NCI-H146 treated with DMSO at 0.1 percent for 48 hours (cell line): ENCODE measurements at regions not wholly inside any gene's neighbourhood (a gene's known extent, or its start where the extent isn't known, plus 50 kb on each side); places are given as distances from the start of the nearest gene placed in this dataset.

Source experiments
- DNase-seq: peaks from one replicate; lab custom pipeline; 2025; ENCODE audit not compliant: unreplicated experiment; lab: John Stamatoyannopoulos, UW

DNA sequence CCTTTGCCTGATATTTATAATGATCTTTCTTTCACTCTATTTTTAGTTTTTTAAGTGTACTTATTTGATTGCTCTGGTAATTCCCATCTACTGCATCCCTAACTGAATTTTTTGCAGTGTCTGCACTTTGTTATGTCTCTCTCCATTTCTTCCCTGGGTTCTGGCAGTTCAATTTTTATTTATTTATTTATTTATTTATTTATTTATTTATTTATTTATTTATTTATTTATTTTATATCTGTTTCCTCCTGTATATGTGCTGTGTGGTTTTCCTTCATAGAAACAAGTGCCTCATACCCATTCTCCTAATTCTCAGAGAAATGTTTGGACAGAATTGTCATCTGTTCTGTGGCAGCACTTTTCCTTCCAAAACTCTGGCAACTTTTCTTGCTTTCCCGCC lies 2370.8 kb upstream of the WWC1 start:
- DNase-seq: no peak

DNA sequence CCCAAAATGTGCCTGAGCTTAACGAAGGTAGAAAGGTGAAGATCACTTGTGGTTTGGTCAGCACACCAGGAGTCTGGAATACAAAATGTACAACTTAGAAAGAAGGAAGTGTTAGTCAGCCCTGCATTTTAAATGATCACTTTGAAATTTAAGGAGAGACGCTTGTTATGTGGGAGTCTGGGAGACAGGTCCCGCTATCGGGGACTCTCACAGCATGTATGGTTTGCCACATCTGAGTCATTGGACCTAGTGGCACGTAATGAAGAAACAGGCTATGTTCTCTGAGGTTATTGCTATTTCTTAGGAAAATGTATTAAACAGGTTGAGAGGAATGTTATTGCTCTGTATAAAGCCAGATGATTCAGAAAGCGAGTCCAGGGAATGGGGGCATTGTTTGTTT lies 2362.5 kb upstream of the WWC1 start:
- DNase-seq: no peak

DNA sequence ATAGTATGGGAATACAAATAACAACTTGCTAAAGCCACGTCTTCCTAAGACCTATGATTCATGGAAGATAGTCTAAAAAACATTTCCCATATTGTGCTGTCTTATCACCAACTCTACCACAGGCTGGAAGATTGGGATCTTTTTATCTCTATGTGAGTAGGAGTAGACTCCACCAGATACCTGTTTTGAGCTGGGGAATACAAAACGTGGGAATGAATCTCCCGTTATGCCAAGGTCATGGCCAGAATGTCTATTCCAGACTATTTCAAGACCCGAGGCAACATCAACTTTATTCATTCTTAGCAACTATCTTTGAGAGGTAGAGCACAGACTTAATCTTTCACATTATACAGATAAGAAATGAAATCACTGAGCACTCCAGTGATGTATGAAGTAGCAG lies 2350.9 kb upstream of the WWC1 start:
- no peak for DNase-seq

DNA sequence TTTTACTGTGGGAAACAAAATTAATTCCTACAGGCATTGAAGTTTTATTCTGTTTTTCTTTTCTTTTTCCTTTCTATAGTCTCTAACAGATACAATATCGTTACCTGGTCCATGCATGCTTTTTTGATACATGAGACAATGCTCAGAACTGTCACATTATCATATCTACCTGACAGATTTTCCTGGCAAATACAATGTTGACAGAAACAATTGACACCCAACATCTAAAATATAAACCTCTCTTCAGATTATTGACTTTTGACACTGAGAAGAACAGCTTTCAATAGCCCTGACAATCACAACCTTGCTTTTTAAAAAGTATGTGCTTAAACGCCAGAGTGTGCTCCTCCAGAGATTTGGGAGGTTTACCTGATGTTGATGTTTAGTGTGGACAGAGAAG lies 2334.6 kb upstream of the WWC1 start:
- no peak for DNase-seq

DNA sequence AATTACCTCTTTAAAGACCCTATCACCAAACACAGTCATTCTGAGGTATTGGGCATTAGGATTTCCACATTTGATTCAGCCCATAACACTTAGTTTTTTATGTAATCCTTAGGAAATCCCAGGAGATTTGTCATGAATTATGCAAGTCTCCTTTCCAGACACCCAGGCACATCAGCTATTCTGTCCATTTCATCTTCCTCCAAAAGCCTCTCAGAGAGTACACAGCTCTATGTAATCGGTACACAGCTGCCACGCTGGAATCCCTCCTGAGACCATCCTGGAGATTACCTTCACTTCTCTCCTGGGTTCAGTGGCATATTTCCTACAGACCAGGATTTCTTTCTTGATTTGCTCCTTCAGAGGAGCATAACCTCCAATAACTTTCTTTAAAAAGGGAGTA lies 2309.8 kb upstream of the WWC1 start:
- no peak for DNase-seq

DNA sequence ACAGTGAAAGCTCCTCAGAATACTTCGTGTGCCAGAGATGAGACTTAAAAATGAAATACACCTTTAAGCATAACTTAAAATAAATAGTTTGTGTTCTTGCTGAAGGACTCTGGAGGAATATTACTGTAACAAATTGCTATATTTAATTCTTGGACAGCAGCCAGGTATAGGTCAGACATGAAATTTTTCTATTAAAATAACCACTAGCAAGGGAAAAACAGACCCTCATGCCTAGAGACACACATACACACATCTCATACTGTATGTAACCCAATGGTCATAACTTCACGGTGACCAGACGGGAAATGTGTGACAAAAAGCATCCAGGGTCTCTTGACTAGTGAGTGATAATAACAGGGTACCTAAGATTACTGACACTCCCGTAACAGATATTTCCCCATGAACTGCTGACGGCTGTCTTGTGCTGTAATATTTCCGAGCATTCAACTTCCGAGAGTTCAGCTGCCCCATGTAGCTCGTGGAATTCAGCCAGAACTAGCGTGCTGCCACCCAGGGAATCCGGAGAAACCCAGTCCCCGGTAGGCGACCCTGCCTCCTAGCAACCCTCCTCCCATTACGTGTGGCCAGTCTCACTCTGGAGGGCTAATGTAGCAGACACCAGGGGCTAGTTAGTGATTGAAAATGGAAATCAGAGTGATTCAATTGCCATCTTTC lies 2295.1 kb upstream of the WWC1 start:
- no peak for DNase-seq

DNA sequence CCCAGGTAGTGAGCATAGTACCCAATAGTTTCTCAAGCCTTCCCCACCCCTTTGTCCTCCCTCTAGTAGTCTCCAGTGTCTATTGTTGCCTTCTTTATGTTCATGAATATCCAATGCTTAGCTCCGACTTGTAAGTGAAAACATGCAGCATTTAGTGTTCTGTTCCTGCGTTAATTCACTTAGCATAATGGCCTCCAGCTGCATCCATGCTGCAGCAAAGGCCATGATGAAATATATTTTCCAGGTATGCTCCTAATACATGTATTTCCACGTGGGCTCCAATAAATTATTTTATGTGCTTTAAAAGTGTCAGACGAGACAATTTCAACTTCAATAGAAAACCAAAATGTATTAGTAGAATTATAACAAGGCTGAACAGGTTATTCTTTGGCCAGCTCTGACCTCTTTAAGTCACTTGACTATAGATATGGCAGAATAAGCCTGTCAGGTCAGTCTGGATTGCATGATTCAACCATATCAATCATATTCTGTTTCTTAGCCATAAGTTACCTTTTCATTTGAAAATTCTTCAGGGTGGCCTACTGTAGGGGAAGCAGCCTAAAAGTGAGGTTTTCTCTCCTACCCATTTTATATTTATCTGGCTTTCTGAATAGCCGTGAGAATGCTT lies 2291.6 kb upstream of the WWC1 start:
- DNase-seq: no peak

DNA sequence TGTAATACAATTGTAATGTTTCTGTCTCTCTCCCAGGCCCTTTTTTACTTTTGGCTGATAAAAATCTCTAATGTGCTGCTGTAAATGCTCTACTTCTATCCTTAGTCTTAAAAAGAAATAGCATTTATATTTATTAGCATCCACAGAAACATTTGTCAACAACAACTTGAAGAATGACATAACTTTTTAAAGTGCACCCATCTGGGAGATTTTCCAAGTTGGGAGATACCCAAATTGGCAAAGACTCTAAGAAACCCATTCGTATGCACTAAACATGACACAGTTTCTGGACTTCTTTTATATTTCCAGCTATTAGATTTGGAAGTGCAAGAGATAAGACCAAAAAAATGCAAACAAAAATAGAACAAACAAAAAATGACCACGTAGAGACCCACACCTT lies 2287.4 kb upstream of the WWC1 start:
- no peak for DNase-seq

DNA sequence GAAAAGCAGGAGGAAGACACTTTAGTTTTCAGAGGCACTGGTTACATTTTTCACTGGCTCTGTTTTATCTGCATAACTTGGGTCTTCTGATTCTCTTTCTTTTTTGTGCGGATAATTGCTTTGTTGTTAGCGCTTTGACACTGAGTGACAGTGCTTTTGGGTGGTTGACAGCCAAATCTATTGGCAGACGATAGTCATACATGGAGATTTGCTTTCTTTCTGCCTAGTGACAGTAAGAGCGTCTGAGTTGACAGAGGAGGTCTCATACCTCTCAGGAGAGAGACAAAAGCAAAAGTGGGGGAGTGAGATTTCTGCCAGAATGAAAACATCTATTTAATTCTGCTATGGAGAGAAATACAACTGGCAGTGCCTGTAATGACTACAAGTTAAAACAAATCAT lies 2278.0 kb upstream of the WWC1 start:
- no peak for DNase-seq

DNA sequence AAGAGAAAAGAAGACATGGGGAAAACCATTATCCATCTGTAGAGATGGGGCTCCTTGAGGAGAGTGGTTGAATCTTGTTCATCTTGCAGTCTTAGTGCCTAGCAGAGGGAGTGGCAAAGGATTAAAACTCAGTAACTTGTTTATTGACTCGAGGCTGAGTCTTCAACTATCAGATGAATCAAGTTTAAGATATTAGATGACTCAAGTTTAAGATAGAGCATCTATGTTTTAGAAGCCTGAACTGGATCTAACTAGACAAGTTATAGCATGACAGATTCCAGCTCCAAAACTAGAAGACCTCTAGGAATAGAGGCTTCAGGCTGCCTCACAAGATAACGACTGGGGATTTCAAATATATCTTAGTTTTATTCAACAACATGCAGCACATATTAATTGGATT lies 2277.2 kb upstream of the WWC1 start:
- DNase-seq: no peak

DNA sequence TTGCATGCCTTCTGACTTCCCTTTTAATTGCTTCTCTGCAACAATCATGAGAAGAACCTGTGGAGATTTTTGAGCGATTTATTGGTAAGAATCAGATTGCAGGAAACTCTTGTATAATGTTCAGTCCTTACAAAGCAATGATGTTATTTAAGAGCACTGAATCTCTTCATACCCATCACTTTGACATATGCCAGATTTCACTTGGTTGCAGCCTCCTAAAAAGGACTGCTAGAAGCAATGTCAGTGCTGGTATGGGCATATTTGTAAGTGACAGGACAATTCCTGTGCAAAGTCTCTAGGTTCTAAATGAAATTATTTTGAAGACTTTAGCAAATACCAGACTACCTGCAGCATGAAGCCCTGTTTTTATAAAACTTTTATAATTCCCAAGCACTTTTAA lies 2272.7 kb upstream of the WWC1 start:
- DNase-seq: no peak

DNA sequence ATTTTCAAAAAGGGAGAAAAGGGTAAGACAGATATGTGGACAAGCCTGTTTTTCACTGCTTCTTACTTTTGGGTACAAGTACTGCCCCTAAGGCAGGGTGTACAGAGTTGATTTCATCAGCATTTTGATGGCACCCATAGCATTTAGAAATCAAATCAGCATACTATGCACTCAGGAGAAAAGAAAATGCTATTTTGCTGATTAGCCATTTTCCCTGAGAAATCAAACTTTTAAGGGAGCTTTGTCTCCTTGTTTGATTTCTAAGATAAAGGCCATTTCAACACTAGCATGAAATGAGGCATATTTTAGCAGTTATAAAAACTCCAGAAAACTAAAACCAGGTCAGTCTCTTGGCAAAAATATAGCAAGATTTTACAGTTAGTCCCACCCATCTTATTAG lies 2269.4 kb upstream of the WWC1 start:
- DNase-seq: no peak

DNA sequence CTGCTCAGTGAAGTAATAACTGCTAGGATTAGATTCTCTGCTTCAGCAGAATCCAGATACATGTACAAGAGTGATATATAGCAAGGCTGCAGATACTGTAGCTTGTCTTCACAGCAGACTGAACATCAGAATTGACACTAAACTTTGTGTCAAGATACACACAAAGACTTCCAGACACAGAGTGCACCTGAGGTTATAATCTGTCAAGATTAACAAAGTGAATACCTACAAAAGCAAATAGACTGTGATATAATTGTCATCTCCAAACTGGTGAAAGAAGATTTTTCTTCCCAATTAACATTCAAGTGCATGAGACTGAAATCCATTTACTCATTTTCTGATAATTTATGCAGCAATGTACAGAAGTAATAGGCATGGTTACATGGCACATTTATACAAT lies 2266.5 kb upstream of the WWC1 start:
- no peak for DNase-seq

DNA sequence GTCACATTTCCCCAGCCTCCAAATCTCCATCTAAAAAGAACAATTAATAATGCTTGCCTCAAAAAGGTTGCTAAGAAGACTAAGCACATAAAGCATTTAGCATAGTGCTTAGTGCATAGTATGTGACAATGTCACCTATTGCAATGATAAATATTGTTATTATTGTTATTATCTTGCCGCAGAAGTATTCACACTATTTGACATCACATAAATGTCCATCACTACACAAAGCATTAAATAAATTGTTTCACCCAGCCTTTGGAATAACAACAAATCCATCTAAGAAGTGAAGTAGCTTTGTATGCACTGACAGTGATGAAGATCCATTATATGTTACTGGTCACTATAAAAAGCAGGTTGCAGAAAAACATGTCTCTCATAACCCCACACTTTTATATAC lies 2263.9 kb upstream of the WWC1 start:
- no peak for DNase-seq

DNA sequence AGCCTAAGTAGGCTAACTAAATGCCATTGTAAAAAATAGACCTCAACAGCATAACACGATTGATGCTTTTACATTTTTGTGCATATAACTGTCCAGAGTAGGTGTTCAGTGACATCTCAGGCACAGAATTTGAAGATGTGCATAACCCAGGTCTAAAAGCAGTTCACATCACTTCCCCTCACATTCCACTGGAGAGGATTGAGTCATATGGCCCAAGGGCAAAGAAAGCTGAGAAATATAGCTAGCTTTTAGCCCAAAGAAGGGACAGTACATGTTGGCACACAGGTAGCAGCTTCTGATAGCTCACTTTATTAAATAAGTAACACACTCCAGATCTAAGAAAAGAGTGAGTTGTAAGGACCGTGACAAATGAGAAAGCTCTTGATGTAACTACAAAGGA lies 2259.5 kb upstream of the WWC1 start:
- no peak for DNase-seq

DNA sequence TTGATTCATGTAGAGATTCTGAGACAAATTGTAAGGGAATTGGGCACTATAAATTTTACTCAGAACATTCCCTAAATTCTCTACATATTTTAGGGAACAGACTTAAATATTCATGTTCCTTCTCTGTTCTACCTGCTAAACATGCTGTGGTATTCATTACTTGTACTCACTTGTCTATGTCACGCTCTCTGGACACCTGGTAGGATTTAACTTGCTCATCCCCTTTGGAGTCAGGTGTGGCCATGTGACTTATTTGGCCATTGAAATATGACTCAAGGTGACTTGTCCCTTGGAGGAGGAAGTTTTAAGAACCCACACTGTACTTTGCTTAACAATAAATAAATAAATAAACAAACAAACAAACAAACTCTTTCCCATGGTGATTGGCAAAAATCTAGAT lies 2258.8 kb upstream of the WWC1 start:
- DNase-seq: no peak

DNA sequence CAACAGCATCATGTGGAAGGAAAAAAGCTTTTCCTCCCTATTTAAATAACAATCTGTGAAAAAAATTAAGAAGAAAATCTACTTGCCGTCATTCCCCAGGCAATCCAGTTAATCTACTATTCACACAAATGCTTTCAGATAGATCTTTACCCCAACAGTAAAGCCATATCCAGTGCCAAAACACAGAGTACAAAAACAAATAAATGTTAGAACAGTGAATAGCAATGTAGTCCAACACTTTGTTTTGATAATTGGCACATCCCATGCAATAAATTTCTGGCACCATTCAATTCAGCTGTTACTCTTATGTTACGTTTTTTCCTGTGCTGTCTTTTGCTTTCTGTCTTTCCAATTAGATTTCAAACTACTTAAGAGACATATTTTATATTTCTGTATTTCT lies 2245.5 kb upstream of the WWC1 start:
- no peak for DNase-seq

DNA sequence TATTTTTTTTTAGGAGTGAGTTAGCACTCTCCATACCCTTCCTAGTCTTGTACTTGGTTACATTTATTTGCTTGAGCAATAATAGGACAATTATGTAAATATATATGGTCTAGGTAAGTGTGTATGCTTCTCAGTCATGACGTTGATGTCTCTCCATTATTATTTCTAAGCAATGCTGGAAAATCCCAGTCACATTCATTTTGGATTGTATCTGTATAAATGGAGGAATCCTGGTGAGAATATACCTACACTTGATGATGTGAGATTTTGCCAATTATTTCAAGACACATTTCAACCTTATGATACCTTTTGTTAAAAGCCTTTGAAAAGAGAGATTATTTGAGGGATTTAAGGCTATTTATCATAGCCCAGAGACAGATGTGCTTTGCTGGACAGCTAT lies 2244.5 kb upstream of the WWC1 start:
- no peak for DNase-seq

DNA sequence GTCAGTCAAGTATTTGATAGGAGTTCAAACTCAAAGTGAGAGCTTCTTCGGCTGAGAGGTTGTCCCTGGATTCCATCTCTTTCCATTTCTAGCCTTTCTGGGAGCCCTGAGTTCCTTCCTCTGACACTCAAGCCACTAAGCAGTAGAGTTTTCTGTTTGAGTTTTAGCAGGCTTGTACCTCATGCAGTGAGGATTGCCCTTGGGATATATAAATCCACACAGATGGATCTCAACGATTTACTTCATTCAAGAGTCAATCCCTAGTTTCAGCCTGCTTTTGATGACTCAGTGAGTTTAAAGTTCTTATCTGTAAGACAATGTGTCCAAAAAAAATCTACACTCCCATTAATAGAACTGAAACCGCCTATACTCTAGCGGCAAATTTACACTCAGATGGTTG lies 2240.9 kb upstream of the WWC1 start:
- DNase-seq: no peak

DNA sequence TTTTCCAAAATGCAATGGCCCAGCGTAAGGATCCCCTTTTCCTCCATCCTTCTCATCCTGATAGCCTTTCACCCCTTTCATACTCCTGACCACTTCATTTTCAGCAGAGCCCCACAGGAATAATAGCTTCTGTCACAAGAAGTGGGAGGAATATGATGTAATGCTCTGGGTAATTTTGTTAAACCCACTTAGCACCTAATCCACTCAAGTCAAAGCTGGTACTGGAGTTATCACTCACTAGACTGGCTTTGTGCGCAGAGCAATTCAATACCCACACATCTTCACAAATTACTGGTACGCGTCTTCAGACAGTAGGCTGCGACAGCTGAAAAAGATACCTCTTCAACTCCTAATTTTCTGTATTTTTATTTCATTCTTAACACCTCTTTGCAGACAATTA lies 2232.8 kb upstream of the WWC1 start:
- DNase-seq: no peak

DNA sequence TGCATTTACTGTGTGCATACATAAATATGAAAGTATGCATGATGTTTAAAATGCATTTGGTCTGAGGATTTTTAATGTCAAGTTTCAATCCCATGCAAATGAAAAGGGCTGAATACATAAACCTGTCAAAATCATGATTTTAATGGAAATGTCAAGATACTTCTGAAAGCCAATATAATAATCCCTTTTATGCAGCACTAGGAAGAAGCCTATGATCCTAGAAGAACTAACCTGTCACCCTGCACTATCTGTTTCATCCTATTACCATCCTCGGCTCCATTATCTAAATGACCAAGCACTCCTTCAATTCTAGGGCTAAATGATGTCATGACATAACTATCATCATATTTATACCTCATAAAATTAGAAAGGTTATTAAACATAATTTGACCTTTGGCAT lies 2229.4 kb upstream of the WWC1 start:
- DNase-seq: no peak

DNA sequence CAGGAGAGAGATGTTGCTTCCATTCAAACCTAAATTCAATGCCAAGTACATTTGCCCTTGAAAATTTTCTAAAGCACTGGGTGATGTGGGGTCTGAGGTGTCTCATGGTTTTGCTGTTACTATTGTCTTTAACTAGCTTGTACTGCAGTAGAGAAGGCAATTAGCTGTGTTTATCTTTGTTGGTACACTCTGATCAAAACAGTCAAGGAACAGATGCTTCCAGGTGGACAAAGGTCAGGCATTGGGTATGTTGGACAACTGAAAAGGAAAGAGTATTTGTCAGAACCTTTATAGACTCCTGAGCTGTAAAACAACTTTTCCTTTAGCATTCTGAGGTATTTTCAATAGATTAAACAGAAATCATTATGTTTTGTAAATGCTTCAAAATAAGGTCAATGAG lies 2228.7 kb upstream of the WWC1 start:
- no peak for DNase-seq

DNA sequence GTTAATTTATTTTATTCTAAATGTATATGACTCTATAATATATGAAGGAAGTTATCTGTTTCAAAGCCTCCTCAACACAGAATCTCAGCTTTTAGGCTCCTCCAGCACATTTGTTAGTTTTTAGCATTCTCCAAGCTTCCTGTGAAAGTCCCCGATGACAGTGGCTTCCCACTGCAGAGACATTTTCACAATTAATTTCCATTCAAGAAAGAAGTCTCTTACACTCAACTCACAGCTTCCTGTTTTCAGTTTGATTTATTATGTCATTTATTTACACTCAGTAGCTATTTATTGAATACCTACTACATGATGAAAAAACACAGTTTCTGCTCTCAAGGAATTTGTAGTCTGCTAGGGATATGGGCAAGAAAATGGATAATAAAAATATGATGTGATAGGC lies 2228.2 kb upstream of the WWC1 start:
- DNase-seq: no peak
